Tibial nerve (tissue), 4 donors: ENCODE measurements at regions not wholly inside any gene's neighbourhood (a gene's known extent, or its start where the extent isn't known, plus 50 kb on each side); places are given as distances from the start of the nearest gene placed in this dataset.

Experiments used
- DNase-seq, 2 donors: peaks; one replicate each; pipeline ENCODE4 v3.0.0-alpha.2; 2019; ENCODE audit warnings: low spot score in 2 of 2
- H3K27ac ChIP-seq, 4 donors: fragments of 200-600 bp; sonication (generic) in 3 of 4; one replicate each; pipeline ENCODE4 v1.5.1; 2017 to 2019; ENCODE audit warnings: mild to moderate bottlenecking in 1 of 4
- H3K27me3 ChIP-seq, 2 donors: fragments of 200-600 bp; sonication (generic) in 1 of 2; one replicate each; pipeline versions ENCODE4 v1.5.1 to v1.6.0; 2017 to 2019
- H3K36me3 ChIP-seq, 3 donors: fragments of 200-600 bp; sonication (generic); one replicate each; pipeline ENCODE4 v1.5.1; 2018 to 2019
- H3K4me1 ChIP-seq, 4 donors: fragments of 200-600 bp; sonication (generic) in 3 of 4; one replicate each; pipeline ENCODE4 v1.5.1; 2017 to 2019
- H3K4me3 ChIP-seq, 4 donors: fragments of 200-600 bp; sonication (generic) in 3 of 4; one replicate each; pipeline ENCODE4 v1.5.1; 2017 to 2019; ENCODE audit warnings: mild to moderate bottlenecking in 1 of 4, moderate library complexity in 1 of 4
- H3K9me3 ChIP-seq, 4 donors: fragments of 200-600 bp; sonication (generic) in 3 of 4; one replicate each; pipeline ENCODE4 v1.5.1; 2017 to 2019
- EP300 ChIP-seq, 2 donors: sonication (generic); formaldehyde crosslinking; IDR thresholded peaks; one replicate each; pipeline ENCODE4 v1.6.1; 2017; ENCODE audit warnings: antibody characterized with exemption in 2 of 2, mild to moderate bottlenecking in 1 of 2
- POLR2A ChIP-seq, 2 donors: fragments of 450-650 bp; IDR thresholded peaks; one replicate each; pipeline ENCODE4 v1.6.1; 2017; ENCODE audit warnings: antibody characterized with exemption in 2 of 2, mild to moderate bottlenecking in 2 of 2, moderate library complexity in 2 of 2
- WGBS, 2 donors: methylation state at CpG; one replicate each; pipeline ENCODE4 v1.1.5; 2018; 5-methylcytosine and 5-hydroxymethylcytosine counted together
- TF ChIP-seq, protein P1 (sequence below), 5 experiments: fragments of 200-600 bp in 3 of 5; fragments of 450-650 bp in 2 of 5; sonication (generic) in 3 of 5; IDR thresholded peaks; one replicate each; pipeline ENCODE4 v1.5.1; 2016 to 2019; ENCODE audit warnings: antibody characterized with exemption in 5 of 5, mild to moderate bottlenecking in 3 of 5, moderate library complexity in 2 of 5

DNA sequence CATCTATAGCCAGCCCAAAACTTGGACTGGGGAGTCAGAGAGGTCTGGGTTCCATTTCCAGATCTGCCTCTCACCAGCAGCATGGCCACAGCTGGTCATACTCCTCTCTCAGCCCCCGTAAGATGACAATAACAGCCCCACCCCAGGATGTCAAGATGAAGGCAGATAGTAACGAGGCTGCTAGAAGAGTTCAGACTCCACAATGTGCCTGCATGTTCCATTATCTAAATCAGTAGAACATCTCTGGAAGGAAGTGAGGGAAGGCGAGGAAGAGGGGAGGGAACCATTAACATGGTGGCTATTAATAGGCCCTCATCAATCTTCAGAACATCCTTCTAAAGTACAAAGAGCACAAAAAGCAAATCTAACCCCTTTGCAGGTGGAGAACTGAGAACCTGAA is 98.0 kb upstream of the KCNG1 start:
- H3K4me3 ChIP-seq: no peak overlapping the region
- WGBS, 2 donors: 37 to 52% methylated on average over 3 of the region's 3 CpGs
- H3K9me3 ChIP-seq: no peaks in the 10 kb centered on the region
- no peak overlapping the region for H3K27ac ChIP-seq
- H3K36me3 ChIP-seq: no peaks in the 10 kb centered on the region
- H3K27me3 ChIP-seq: peaks cover 0 to 9% of the 10 kb centered on the region in 2 donors
- no peak for DNase-seq
- H3K4me1 ChIP-seq: no peaks in the 10 kb centered on the region
- TF ChIP-seq EP300 (IDR thresholded peaks at IDR 0.05) (no peak), POLR2A (IDR thresholded peaks at IDR 0.05) (no peak)
- TF ChIP-seq, protein P1, sequence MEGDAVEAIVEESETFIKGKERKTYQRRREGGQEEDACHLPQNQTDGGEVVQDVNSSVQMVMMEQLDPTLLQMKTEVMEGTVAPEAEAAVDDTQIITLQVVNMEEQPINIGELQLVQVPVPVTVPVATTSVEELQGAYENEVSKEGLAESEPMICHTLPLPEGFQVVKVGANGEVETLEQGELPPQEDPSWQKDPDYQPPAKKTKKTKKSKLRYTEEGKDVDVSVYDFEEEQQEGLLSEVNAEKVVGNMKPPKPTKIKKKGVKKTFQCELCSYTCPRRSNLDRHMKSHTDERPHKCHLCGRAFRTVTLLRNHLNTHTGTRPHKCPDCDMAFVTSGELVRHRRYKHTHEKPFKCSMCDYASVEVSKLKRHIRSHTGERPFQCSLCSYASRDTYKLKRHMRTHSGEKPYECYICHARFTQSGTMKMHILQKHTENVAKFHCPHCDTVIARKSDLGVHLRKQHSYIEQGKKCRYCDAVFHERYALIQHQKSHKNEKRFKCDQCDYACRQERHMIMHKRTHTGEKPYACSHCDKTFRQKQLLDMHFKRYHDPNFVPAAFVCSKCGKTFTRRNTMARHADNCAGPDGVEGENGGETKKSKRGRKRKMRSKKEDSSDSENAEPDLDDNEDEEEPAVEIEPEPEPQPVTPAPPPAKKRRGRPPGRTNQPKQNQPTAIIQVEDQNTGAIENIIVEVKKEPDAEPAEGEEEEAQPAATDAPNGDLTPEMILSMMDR (IDR thresholded peaks at IDR 0.05): no peak

DNA sequence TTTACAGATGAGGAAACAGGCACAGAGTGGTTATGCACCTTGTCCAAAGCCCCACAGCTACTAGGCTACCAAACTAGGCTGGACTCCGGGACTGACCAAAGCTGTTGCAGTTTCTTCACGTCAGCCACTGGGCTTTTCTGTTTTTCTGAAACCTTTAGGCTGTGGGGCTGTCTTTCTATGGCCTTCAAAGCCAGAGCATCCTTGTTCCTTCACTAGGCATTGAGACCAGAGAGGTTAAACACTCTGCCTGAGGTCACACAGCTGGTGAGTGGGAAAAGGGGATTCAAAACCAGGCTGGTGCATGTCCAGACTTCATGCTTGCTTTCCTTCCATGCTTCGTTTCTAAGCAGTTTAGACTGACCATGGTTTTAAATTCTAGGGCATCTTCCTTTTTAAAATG is 97.5 kb upstream of the KCNG1 start:
- Histone ChIP-seq H3K4me1 (no peaks in the 10 kb centered on the region), H3K27ac (no peak overlapping the region), H3K9me3 (no peaks in the 10 kb centered on the region), H3K36me3 (no peaks in the 10 kb centered on the region), H3K27me3 (peaks cover 0 to 9% of the 10 kb centered on the region in 2 donors), H3K4me3 (no peak overlapping the region)
- TF ChIP-seq, protein P1 (IDR thresholded peaks at IDR 0.05): no peak
- TF ChIP-seq EP300 (IDR thresholded peaks at IDR 0.05) (no peak), POLR2A (IDR thresholded peaks at IDR 0.05) (no peak)
- DNase-seq: no peak
- 78 to 79% methylated on average over 3 of the region's 3 CpGs for WGBS, 2 donors

DNA sequence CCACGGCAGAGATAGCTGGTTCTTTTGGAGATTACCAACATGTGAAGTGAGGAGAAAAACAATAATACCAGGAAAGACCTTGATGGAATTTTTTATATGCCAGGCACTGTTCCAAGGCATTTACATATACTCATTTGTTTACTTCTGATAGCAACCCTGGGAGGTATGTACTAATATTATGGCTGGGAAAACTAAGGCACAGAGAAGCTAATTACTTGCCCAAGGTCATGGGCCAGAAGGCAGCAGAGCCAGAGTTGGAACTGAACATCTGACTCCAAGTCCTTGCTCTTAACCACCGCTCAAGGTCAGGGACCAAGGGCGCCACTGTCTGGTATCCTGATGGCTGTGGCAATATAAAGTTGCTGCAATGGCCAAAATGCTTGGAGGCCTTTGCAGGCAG is 97.0 kb upstream of the KCNG1 start:
- no peaks in the 10 kb centered on the region for H3K9me3 ChIP-seq
- TF ChIP-seq POLR2A (IDR thresholded peaks at IDR 0.05) (no peak), EP300 (IDR thresholded peaks at IDR 0.05) (no peak)
- TF ChIP-seq, protein P1 (IDR thresholded peaks at IDR 0.05): no peak
- H3K27ac ChIP-seq: no peak overlapping the region
- no peaks in the 10 kb centered on the region for H3K4me1 ChIP-seq
- H3K4me3 ChIP-seq: no peak overlapping the region
- 80 to 86% methylated on average over 3 of the region's 3 CpGs for WGBS, 2 donors
- DNase-seq: no peak
- H3K27me3 ChIP-seq: peaks cover 0 to 9% of the 10 kb centered on the region in 2 donors
- H3K36me3 ChIP-seq: no peaks in the 10 kb centered on the region

DNA sequence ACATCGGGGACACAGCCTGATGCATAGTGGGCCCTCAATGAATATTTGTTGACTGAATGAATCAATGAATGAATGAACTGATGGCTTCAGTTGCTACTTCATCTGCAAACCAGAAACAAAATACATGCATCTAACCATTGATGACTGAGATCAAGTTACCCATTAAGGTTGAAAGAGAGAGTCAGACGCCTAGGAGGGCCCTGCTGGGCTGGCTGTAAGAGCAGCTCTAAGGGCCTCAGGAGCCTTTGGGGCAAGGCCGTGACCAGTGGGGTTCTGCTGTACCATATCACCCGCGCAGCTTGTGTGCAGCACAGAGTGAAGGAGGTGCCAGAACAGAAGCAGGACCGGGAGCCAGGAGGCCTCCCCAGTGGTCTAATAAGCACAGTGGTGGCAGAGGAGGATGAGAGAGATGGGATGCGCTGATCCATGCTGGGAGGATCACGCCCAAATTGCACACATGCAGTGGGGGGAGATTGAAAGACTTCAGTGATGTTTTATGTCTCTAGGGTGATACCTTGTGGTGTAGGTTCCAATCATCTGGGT is 96.1 kb upstream of the KCNG1 start:
- H3K4me3 ChIP-seq: no peak overlapping the region
- H3K36me3 ChIP-seq: no peaks in the 10 kb centered on the region
- H3K9me3 ChIP-seq: no peaks in the 10 kb centered on the region
- no peak for TF ChIP-seq POLR2A (IDR thresholded peaks at IDR 0.05)
- TF ChIP-seq EP300 (IDR thresholded peaks at IDR 0.05): no peak
- TF ChIP-seq, protein P1 (IDR thresholded peaks at IDR 0.05): no peak
- DNase-seq: no peak
- no peak overlapping the region for H3K27ac ChIP-seq
- peaks cover 0 to 9% of the 10 kb centered on the region in 2 donors for H3K27me3 ChIP-seq
- WGBS, 2 donors: 79 to 82% methylated on average over 8 of the region's 8 CpGs
- H3K4me1 ChIP-seq: no peaks in the 10 kb centered on the region

DNA sequence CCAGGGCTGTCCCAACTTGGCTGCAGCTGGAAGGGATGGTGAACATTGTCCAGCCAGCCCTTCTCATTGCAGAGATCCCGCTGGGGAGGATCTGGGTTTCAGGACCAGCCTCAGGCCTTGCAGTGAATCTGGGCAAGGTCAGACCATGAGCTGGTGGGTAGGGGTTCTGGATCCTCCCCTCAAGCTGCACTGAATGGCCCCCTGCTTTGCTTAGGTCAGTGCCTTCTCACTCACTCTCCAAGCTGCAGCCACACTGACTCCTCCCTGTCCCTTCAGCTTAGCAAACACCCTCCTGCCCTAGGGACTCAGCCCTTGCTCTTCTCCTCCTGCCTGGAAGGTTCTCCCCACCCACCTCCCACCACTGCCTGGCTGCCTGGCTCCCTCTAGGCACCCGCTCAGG is 95.3 kb upstream of the KCNG1 start:
- whole genome bisulfite sequencing, 2 donors: 75 to 93% methylated on average over 1 to 2 of the region's 2 CpGs
- Histone ChIP-seq H3K36me3 (no peaks in the 10 kb centered on the region), H3K27me3 (peaks cover 0 to 9% of the 10 kb centered on the region in 2 donors), H3K9me3 (no peaks in the 10 kb centered on the region), H3K27ac (no peak overlapping the region), H3K4me1 (no peaks in the 10 kb centered on the region), H3K4me3 (no peak overlapping the region)
- TF ChIP-seq POLR2A (IDR thresholded peaks at IDR 0.05): no peak
- TF ChIP-seq, protein P1 (IDR thresholded peaks at IDR 0.05): no peak
- TF ChIP-seq EP300 (IDR thresholded peaks at IDR 0.05): no peak
- no peak for DNase-seq
